Transverse colon (tissue), 4 donors: ENCODE measurements at regions not wholly inside any gene's neighbourhood (a gene's known extent, or its start where the extent isn't known, plus 50 kb on each side); places are given as distances from the start of the nearest gene placed in this dataset.

Experiments
- DNase-seq: peaks from one replicate; pipeline ENCODE4 v3.0.0-alpha.2; 2019
- H3K27ac ChIP-seq, 4 donors: fragments of 200-600 bp; sonication (generic); 2 replicates each; pipeline ENCODE4 v1.5.1; 2016 to 2018; ENCODE audit warnings: inconsistent platforms in 4 of 4
- H3K27me3 ChIP-seq: fragments of 200-600 bp; sonication (generic); 2 replicates; pipeline ENCODE4 v1.5.1; 2017; ENCODE audit warnings: inconsistent platforms
- H3K36me3 ChIP-seq, 4 donors: fragments of 200-600 bp; sonication (generic); 2 replicates each; pipeline ENCODE4 v1.5.1; 2017 to 2019; ENCODE audit warnings: inconsistent platforms in 4 of 4
- H3K4me1 ChIP-seq, 4 donors: fragments of 200-600 bp; sonication (generic); 2 replicates each; pipeline ENCODE4 v1.5.1; 2017 to 2020; ENCODE audit warnings: inconsistent platforms in 4 of 4
- H3K4me3 ChIP-seq, 4 donors: fragments of 200-600 bp; sonication (generic); 1 replicate in 1 of 4; 2 replicates in 3 of 4; pipeline versions ENCODE4 v1.5.1 to v1.6.1; 2017 to 2019; ENCODE audit warnings: inconsistent platforms in 4 of 4
- H3K9me3 ChIP-seq, 2 donors: fragments of 200-600 bp; sonication (generic); 2 replicates each; pipeline ENCODE4 v1.5.1; 2017 to 2019; ENCODE audit warnings: inconsistent platforms in 2 of 2
- EP300 ChIP-seq: sonication (generic); formaldehyde crosslinking; IDR thresholded peaks from one replicate; pipeline ENCODE4 v1.6.1; 2017; ENCODE audit warnings: antibody characterized with exemption, low read depth
- POLR2A ChIP-seq: fragments of 450-650 bp; IDR thresholded peaks from one replicate; pipeline ENCODE4 v1.6.1; 2016; ENCODE audit warnings: antibody characterized with exemption, mild to moderate bottlenecking, moderate library complexity
- POLR2AphosphoS5 ChIP-seq, 3 donors: sonication (generic); formaldehyde crosslinking; IDR thresholded peaks; one replicate each; pipeline ENCODE4 v1.6.1; 2016; ENCODE audit warnings: antibody characterized with exemption in 3 of 3
- WGBS, 2 donors: methylation state at CpG; one replicate each; pipeline ENCODE4 v1.1.5; 2018; ENCODE audit warnings: low coverage in 1 of 2; 5-methylcytosine and 5-hydroxymethylcytosine counted together
- in situ Hi-C, 4 donors: fragments of 200-750 bp; cut with MboI; loops; one replicate each; pipeline versions ENCODE4 v1.15.0 to v1.15.1; 2017; ENCODE audit warnings: low sequenced_read_pairs in 3 of 4, low pct_ligation_motif_present in 1 of 4, low pct_unique_long_range_greater_than_20kb in 1 of 4
- intact Hi-C: fragments of 100-400 bp; cut with DNase I; formaldehyde crosslinking; loops from one replicate; pipeline ENCODE4 v1.15.1; 2023; ENCODE audit warnings: low total_unique reads
- TF ChIP-seq, protein P1 (sequence below), 5 experiments: fragments of 200-600 bp in 3 of 5; fragments of 450-650 bp in 2 of 5; sonication (generic) in 3 of 5; IDR thresholded peaks; 1 replicate in 2 of 5; 2 replicates in 3 of 5; pipeline ENCODE4 v1.5.1; 2016 to 2017; ENCODE audit warnings: antibody characterized with exemption in 5 of 5, inconsistent platforms in 3 of 5, mild to moderate bottlenecking in 2 of 5, moderate library complexity in 1 of 5

DNA sequence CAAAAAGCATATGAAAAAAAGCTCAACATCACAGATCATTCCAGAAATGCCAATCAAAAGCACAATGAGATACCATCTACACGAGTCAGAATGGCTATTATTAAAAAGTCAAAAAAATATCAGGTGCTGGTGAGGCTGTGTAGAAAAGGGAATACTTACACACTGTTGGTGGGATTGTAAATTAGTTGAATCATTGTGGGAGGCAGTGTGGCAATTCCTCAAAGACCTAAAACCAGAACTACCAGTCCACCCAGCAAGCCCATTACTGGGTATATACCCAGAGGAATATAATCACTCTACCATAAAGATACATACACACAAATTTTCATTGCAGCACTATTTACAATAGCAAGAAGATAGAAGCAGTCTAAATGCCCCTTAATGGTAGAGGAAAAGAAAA is 529.9 kb downstream of the SLITRK1 start:
- Histone ChIP-seq H3K4me3 (no peak overlapping the region), H3K4me1 (no peaks in the 10 kb centered on the region), H3K9me3 (peaks cover 0 to 7% of the 10 kb centered on the region in 2 donors), H3K36me3 (no peaks in the 10 kb centered on the region), H3K27ac (no peak overlapping the region), H3K27me3 (no peaks in the 10 kb centered on the region)
- DNase-seq = no peak
- in situ Hi-C loops (no loop called here), intact Hi-C loops (no loop called here)
- WGBS, 2 donors = 50 to 54% methylated on average over 1 of the region's 1 CpG
- no peak for TF ChIP-seq POLR2A
- no peak for TF ChIP-seq POLR2AphosphoS5 (IDR thresholded peaks at IDR 0.05)
- TF ChIP-seq, protein P1, sequence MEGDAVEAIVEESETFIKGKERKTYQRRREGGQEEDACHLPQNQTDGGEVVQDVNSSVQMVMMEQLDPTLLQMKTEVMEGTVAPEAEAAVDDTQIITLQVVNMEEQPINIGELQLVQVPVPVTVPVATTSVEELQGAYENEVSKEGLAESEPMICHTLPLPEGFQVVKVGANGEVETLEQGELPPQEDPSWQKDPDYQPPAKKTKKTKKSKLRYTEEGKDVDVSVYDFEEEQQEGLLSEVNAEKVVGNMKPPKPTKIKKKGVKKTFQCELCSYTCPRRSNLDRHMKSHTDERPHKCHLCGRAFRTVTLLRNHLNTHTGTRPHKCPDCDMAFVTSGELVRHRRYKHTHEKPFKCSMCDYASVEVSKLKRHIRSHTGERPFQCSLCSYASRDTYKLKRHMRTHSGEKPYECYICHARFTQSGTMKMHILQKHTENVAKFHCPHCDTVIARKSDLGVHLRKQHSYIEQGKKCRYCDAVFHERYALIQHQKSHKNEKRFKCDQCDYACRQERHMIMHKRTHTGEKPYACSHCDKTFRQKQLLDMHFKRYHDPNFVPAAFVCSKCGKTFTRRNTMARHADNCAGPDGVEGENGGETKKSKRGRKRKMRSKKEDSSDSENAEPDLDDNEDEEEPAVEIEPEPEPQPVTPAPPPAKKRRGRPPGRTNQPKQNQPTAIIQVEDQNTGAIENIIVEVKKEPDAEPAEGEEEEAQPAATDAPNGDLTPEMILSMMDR (IDR thresholded peaks at IDR 0.05) = no peak

DNA sequence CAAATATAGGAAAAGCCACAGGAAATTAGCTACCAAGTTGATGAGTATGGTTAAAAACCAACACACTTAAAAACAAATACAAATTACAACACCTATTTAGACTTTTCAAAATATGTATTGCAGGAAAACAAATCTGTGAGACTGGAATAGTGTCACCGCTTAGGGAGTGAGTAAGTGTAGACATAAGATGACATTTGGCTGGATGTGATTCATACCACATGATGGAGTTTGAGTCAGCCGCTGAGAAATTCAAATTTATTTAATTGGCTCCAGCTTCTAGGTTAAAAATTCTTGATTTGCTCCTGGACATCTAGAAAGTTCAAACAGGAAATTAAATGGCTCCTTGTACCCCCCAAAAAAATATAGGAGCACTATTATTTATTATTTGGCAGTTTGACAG is 531.7 kb downstream of the SLITRK1 start:
- H3K27me3 ChIP-seq = no peaks in the 10 kb centered on the region
- peaks cover 5 to 7% of the 10 kb centered on the region in 2 donors for H3K9me3 ChIP-seq
- no peaks in the 10 kb centered on the region for H3K4me1 ChIP-seq
- H3K36me3 ChIP-seq = no peaks in the 10 kb centered on the region
- in situ Hi-C loops (no loop called here), intact Hi-C loops (no loop called here)
- WGBS, 2 donors = 84 to 91% methylated on average over 2 of the region's 2 CpGs
- no peak for DNase-seq
- no peak overlapping the region for H3K4me3 ChIP-seq
- TF ChIP-seq EP300 (no peak), POLR2A (no peak), POLR2AphosphoS5 (IDR thresholded peaks at IDR 0.05) (no peak)
- TF ChIP-seq, protein P1 (IDR thresholded peaks at IDR 0.05) = no peak
- no peak overlapping the region for H3K27ac ChIP-seq

DNA sequence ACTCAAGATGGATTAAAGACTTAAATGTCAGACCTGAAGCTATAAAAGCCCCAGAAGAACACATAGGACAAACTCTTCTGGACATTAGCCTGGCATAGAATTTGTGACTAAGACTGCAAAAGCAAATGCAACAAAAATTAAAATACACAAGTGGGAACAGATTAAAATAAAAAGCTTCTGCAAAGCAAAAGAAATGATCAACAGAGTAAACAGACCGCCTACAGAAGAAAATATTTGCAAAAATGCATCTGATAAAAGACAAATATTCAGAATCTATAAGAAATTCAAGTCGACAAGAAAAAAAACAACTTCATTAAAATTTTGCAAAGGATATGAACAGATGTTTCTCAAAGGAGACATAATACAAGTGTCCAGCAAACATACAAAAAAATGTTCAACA is 537.8 kb downstream of the SLITRK1 start:
- intact Hi-C loops (no loop called here), in situ Hi-C loops (no loop called here)
- peaks cover 5 to 7% of the 10 kb centered on the region in 2 donors for H3K9me3 ChIP-seq
- TF ChIP-seq, protein P1 (IDR thresholded peaks at IDR 0.05) = no peak
- TF ChIP-seq POLR2A (no peak), EP300 (no peak), POLR2AphosphoS5 (IDR thresholded peaks at IDR 0.05) (no peak)
- no peaks in the 10 kb centered on the region for H3K36me3 ChIP-seq
- no peak overlapping the region for H3K4me3 ChIP-seq
- WGBS, 2 donors = 81 to 86% methylated on average over 2 of the region's 2 CpGs
- no peak overlapping the region for H3K27ac ChIP-seq
- no peak for DNase-seq
- no peaks in the 10 kb centered on the region for H3K4me1 ChIP-seq
- H3K27me3 ChIP-seq = no peaks in the 10 kb centered on the region

DNA sequence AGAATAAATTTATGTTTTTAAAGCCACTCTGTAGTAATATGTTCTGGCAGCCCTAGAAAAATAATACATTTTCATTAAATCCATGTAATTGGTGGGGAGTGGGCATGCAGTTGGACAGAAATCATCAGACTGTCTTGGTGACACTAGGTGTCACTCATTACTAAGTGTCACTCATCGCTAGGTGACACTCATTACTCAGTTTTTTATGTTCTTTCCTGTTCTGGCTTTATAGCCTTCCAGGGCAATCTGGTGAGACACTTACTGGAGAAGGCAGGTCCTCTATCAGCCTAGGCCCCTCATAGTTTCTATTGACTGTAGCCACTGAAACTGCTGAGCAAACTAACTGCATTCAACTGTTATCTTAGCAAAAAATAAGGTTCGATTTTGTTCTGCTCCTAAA is 542.1 kb downstream of the SLITRK1 start:
- H3K9me3 ChIP-seq = peaks cover 0 to 7% of the 10 kb centered on the region in 2 donors
- intact Hi-C loops = no loop called here
- no peaks in the 10 kb centered on the region for H3K4me1 ChIP-seq
- TF ChIP-seq EP300 = no peak
- TF ChIP-seq, protein P1 (IDR thresholded peaks at IDR 0.05) = no peak
- no peak for TF ChIP-seq POLR2AphosphoS5 (IDR thresholded peaks at IDR 0.05)
- no peak for TF ChIP-seq POLR2A
- no peak overlapping the region for H3K27ac ChIP-seq
- in situ Hi-C loops = no loop called here
- 42 to 62% methylated on average over 2 of the region's 2 CpGs for WGBS, 2 donors
- no peak for DNase-seq
- no peak overlapping the region for H3K4me3 ChIP-seq
- H3K27me3 ChIP-seq = no peaks in the 10 kb centered on the region
- H3K36me3 ChIP-seq = no peaks in the 10 kb centered on the region
